Muscle layer of colon (tissue), 2 donors: ENCODE measurements at regions not wholly inside any gene's neighbourhood (a gene's known extent, or its start where the extent isn't known, plus 50 kb on each side); places are given as distances from the start of the nearest gene placed in this dataset.

ENCODE experiments used
- H3K27ac ChIP-seq: one replicate; pipeline ENCODE4 v1.7.0; 2013; ENCODE audit warnings: low read depth, mild to moderate bottlenecking, low read length, moderate library complexity
- H3K27me3 ChIP-seq, 2 donors: one replicate each; pipeline ENCODE4 v1.7.0; 2013; ENCODE audit warnings: low read length in 2 of 2, mild to moderate bottlenecking in 2 of 2; ENCODE audit not compliant: insufficient read depth in 2 of 2, control insufficient read depth in 1 of 2
- H3K36me3 ChIP-seq: one replicate; pipeline ENCODE4 v1.7.0; 2013; ENCODE audit warnings: mild to moderate bottlenecking, low read length; ENCODE audit not compliant: insufficient read depth
- H3K4me1 ChIP-seq: one replicate; pipeline ENCODE4 v1.7.0; 2013; ENCODE audit warnings: mild to moderate bottlenecking, low read length; ENCODE audit not compliant: insufficient read depth
- H3K4me3 ChIP-seq, 2 donors: one replicate each; pipeline ENCODE4 v1.7.0; 2013; ENCODE audit warnings: low read length in 2 of 2, low read depth in 1 of 2, mild to moderate bottlenecking in 1 of 2, moderate library complexity in 1 of 2
- H3K9ac ChIP-seq: one replicate; pipeline ENCODE4 v1.7.0; 2013; ENCODE audit warnings: low read length
- H3K9me3 ChIP-seq: one replicate; pipeline ENCODE4 v1.7.0; 2013; ENCODE audit warnings: mild to moderate bottlenecking, low read length
- donor health status: abdominal sarcoma.
- donor health status: Adenocarcinoma of cecum.

DNA sequence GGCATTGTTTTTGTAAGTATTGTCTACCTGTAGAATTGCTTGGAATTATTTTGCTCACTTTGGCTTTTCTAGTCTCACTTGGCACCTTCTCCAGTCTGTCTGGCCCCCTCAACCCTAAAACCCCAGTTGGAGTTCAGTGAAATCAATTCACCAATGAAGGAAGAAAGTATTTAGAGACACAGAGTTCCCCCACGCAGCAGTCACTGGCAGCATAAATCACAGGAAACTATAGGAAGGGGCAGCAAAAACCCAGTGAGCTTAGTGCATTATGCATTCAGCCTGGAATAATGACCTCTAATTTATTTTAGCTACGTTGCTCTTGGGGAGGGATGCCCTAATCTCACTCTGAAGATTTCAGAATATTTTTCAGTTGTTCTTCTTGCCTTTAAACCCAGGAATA, 204.7 kb upstream of the BLID start:
- Histone ChIP-seq H3K9me3 (no peaks in the 10 kb centered on the region), H3K36me3 (no peaks in the 10 kb centered on the region), H3K27ac (no peak overlapping the region), H3K27me3 (no peaks in the 10 kb centered on the region), H3K4me1 (peaks cover 9% of the 10 kb centered on the region), H3K9ac (no peak overlapping the region), H3K4me3 (no peak overlapping the region)

DNA sequence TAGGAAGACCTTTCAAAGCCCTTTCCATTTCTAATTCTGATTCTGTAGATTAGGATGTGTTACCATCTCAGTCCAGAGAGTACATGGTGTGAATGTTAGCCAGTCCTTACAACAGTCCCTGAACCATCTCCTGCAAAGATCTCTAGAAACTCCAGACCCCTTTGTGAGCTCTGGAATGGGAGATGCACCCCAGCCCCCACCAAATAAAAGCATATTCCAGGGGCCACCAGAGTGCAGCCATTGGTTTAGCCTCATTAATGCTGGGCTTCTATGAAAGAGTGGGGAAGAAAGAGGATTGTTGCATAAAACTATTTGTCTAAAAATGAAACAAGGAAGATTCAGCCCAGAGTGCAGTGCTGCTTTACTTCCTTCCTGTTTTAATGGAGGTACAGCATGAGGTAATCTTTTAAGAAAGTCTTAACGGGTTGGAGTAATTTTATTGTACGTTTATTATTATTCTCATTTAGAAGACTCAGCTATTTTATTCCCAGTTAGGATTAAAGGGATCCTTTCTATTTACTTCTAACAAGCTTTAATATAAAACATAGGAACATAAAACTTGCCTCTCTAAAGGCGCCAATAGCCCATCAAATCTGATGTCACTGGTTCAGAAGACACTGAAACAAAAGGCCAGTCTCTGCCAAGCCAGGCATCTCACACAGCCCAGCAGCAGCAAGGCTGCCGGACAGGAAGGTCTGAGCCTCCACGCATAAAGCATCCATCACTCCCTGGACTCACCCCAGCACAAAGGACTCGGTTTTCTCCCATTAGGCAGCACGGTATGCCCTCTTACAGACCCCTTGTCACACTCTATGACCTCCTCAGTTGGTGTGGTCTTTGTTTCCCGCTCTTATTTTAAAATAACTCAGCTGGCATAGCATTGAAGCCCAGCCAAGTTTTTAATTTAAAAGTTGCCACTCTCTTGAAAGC, 203.9 kb upstream of the BLID start:
- Histone ChIP-seq H3K36me3 (no peaks in the 10 kb centered on the region), H3K9ac (no peak overlapping the region), H3K9me3 (no peaks in the 10 kb centered on the region), H3K27me3 (no peaks in the 10 kb centered on the region), H3K27ac (no peak overlapping the region), H3K4me3 (no peak overlapping the region), H3K4me1 (peaks cover 9% of the 10 kb centered on the region)

DNA sequence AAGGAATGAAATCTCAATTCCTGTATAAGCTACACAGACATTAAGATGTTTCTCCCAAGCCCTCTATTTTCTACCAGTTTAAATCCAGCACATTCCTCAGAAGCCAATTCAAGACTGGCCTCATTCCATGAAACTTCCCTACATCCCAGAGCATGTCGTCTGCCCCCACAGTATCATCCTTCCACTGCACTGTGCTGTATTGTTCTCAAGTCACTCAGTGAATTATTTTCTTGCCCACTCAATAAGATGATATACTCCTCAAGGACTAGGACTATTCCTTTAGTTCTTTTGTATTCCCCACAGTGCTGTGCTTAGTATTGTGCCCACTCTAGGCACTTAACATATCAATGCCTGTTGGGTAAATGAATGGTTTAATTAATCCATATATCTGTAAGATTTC, 203.1 kb upstream of the BLID start:
- Histone ChIP-seq H3K9me3 (no peaks in the 10 kb centered on the region), H3K4me3 (no peak overlapping the region), H3K9ac (no peak overlapping the region), H3K4me1 (peaks cover 9% of the 10 kb centered on the region), H3K27ac (no peak overlapping the region), H3K36me3 (no peaks in the 10 kb centered on the region), H3K27me3 (no peaks in the 10 kb centered on the region)

GRCh38 chr11:122317305-122317704, 201.3 kb upstream of the BLID start:
- Histone ChIP-seq H3K27ac (no peak overlapping the region), H3K9ac (no peak overlapping the region), H3K4me1 (peaks cover 9% of the 10 kb centered on the region), H3K9me3 (no peaks in the 10 kb centered on the region), H3K4me3 (no peak overlapping the region), H3K36me3 (no peaks in the 10 kb centered on the region), H3K27me3 (no peaks in the 10 kb centered on the region)

GRCh38 chr11:122313581-122313980, 197.6 kb upstream of the BLID start:
- H3K36me3 ChIP-seq = no peaks in the 10 kb centered on the region
- H3K9ac ChIP-seq = no peak overlapping the region
- H3K27ac ChIP-seq = no peak overlapping the region
- no peaks in the 10 kb centered on the region for H3K9me3 ChIP-seq
- no peaks in the 10 kb centered on the region for H3K27me3 ChIP-seq
- no peak overlapping the region for H3K4me3 ChIP-seq
- peaks cover 6% of the 10 kb centered on the region for H3K4me1 ChIP-seq

DNA sequence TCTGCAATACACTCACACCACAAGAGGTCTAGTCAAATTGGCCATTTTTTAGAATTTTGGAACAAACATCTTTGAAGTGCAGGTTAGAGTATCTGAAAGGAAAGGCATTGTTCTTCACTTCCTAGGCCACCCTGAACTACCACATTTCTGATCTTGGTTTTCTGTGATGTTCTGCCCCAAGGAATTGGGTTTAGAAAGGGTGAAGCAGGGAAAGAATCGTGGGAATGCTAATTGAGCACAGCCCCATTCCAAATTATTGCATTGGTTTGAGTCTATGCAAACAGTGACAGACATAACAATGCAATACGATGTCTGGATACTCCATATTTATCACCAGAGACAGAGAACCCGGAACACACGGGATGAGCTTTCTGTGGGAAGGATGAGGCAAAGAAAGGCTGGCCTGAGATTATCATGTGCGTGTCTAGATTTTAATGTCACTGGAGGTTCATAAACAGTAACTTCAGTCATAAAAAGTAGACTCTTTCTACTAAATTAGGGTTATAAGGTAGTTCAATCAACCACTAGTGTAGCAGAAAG, 195.3 kb upstream of the BLID start:
- Histone ChIP-seq H3K9ac (no peak overlapping the region), H3K4me1 (no peaks in the 10 kb centered on the region), H3K4me3 (no peak overlapping the region), H3K27ac (no peak overlapping the region), H3K27me3 (no peaks in the 10 kb centered on the region), H3K9me3 (no peaks in the 10 kb centered on the region), H3K36me3 (no peaks in the 10 kb centered on the region)

DNA sequence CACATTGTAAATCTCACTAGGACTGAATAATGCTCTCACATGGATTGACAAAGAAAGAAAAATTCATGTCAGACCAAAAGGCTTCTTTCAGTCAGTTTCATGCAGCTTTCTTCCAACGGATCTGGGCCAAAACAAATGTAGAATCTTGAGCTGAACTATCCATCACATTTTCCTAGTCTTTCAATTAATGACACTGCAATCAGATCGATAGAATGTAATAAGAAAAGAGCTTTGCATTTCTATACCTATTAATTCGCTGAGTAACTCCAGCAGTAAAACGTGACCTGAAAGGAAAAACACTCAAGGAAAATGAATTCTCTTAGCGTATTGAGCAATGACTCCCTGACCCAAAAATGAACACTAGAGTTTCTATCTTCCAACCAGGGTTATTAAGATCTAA, 194.8 kb upstream of the BLID start:
- no peak overlapping the region for H3K4me3 ChIP-seq
- H3K36me3 ChIP-seq = no peaks in the 10 kb centered on the region
- H3K4me1 ChIP-seq = peaks cover under 1% of the 10 kb centered on the region
- no peak overlapping the region for H3K9ac ChIP-seq
- no peaks in the 10 kb centered on the region for H3K9me3 ChIP-seq
- H3K27ac ChIP-seq = no peak overlapping the region
- no peaks in the 10 kb centered on the region for H3K27me3 ChIP-seq

- H3K4me3 ChIP-seq = peak overlapping the region in 1 of 2 donors; percentile 23
- H3K4me1 ChIP-seq = peaks cover 14% of the 10 kb centered on the region
- no peak overlapping the region for H3K27ac ChIP-seq
- H3K36me3 ChIP-seq = no peaks in the 10 kb centered on the region
- H3K9me3 ChIP-seq = no peaks in the 10 kb centered on the region
- no peak overlapping the region for H3K9ac ChIP-seq
- no peaks in the 10 kb centered on the region for H3K27me3 ChIP-seq
Observed at GRCh38 chr11:122309262-122309925, 193.4 kb upstream of the BLID start.

GRCh38 chr11:122308226-122308625, 192.2 kb upstream of the BLID start:
- Histone ChIP-seq H3K36me3 (no peaks in the 10 kb centered on the region), H3K9me3 (no peaks in the 10 kb centered on the region), H3K4me1 (peaks cover 14% of the 10 kb centered on the region), H3K4me3 (no peak overlapping the region), H3K27me3 (no peaks in the 10 kb centered on the region), H3K27ac (no peak overlapping the region), H3K9ac (no peak overlapping the region)

DNA sequence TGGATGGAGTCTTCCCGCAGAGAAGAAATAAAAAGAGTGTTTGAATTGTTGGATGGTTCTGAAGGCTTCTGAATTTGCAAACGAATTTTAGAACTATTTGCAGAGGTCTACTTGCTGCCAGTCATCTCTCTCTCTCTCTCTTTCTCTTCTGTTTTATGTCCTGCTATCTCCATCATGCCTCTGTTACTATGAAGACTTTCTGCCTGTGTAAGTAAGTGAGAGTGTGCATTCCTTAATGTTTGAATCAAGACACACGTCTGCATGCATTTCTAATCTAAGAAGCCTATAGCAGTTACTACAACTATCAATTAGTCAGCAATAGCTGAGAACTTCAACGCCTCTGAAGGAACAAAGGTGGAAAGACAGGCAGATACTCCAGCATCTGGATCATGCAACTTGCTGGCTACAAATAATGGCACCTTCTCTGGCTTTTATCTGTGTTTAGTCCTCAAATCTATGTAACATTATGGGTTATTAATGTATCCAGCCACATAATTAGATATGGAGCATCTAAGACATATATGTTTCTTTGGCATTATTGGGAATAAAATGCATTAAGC, 191.5 kb upstream of the BLID start:
- Histone ChIP-seq H3K4me1 (peaks cover 14% of the 10 kb centered on the region), H3K4me3 (no peak overlapping the region), H3K9me3 (no peaks in the 10 kb centered on the region), H3K27me3 (no peaks in the 10 kb centered on the region), H3K9ac (no peak overlapping the region), H3K27ac (peak overlapping the region; percentile 9), H3K36me3 (no peaks in the 10 kb centered on the region)

- Histone ChIP-seq H3K27ac (no peak overlapping the region), H3K4me3 (no peak overlapping the region)
Observed at GRCh38 chr11:122306831-122307391, 190.9 kb upstream of the BLID start.

More at GRCh38 chr11:122306831-122307391, 190.9 kb upstream of the BLID start:
- Histone ChIP-seq H3K4me1 (peaks cover 14% of the 10 kb centered on the region), H3K27me3 (no peaks in the 10 kb centered on the region), H3K9me3 (no peaks in the 10 kb centered on the region), H3K9ac (no peak overlapping the region), H3K36me3 (no peaks in the 10 kb centered on the region)
